Nephron progenitor cell (in vitro differentiated cells): ENCODE measurements at regions not wholly inside any gene's neighbourhood (a gene's known extent, or its start where the extent isn't known, plus 50 kb on each side); places are given as distances from the start of the nearest gene placed in this dataset.

Experiments used
- DNase-seq: peaks from one replicate; pipeline ENCODE4 v3.0.0; 2021
- H3K27ac Mint-ChIP-seq: 2 replicates; pipeline ENCODE4 v1.8.0; 2021; ENCODE audit warnings: mild to moderate bottlenecking, moderate library complexity, mixed read lengths
- H3K27me3 Mint-ChIP-seq: 2 replicates; pipeline ENCODE4 v1.8.0; 2021; ENCODE audit warnings: mild to moderate bottlenecking, low read depth, mixed read lengths; ENCODE audit not compliant: poor library complexity
- H3K36me3 Mint-ChIP-seq: 2 replicates; pipeline ENCODE4 v1.8.0; 2021; ENCODE audit warnings: low read depth, mixed read lengths
- H3K4me1 Mint-ChIP-seq: 2 replicates; pipeline ENCODE4 v1.8.0; 2021; ENCODE audit warnings: mixed read lengths
- H3K4me3 Mint-ChIP-seq: 2 replicates; pipeline ENCODE4 v1.8.0; 2021; ENCODE audit warnings: mild to moderate bottlenecking, moderate library complexity, mixed read lengths
- H3K9me3 Mint-ChIP-seq: 2 replicates; pipeline ENCODE4 v1.8.0; 2021; ENCODE audit warnings: mild to moderate bottlenecking, moderate library complexity, mixed read lengths
- TF ChIP-seq, protein P1 (sequence below): fragments of 200-600 bp; sonication (generic); IDR thresholded peaks from 2 replicates; pipeline ENCODE4 v1.5.0; 2021; ENCODE audit warnings: antibody characterized with exemption

DNA sequence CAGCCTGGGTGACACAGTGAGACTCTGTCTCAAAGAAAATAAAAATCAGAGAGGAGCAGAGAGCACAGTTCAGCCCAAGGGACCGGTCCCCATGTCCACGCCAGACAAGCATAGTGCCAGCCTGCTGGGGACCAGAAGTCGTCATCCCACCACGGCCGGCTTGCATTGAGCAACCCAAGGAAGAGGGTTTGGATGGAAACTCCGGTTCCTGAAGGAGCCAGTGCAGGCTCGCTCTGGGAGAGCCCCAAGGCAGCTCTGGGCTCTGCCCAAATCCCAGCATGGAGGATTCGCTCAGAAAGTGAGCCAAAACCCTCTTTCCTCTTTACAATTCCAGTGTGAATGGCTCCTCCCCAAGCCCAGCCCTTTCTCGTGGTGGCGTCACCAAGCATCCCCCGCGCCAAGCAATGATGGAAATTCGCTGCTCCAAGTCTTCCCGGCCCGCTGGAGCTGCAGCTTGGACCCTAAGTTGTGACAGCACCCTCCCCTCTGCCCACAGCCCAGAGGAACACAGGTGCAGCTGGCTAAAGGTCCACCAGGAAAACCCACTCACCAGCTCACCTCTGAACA is 64.1 kb upstream of the SLC25A33 start:
- Mint-ChIP-seq H3K4me1 (peaks cover 6% of the 10 kb centered on the region), H3K27me3 (peaks cover 18% of the 10 kb centered on the region), H3K4me3 (no peak overlapping the region), H3K36me3 (no peaks in the 10 kb centered on the region), H3K9me3 (no peaks in the 10 kb centered on the region), H3K27ac (no peak overlapping the region)
- DNase-seq = no peak
- TF ChIP-seq, protein P1, sequence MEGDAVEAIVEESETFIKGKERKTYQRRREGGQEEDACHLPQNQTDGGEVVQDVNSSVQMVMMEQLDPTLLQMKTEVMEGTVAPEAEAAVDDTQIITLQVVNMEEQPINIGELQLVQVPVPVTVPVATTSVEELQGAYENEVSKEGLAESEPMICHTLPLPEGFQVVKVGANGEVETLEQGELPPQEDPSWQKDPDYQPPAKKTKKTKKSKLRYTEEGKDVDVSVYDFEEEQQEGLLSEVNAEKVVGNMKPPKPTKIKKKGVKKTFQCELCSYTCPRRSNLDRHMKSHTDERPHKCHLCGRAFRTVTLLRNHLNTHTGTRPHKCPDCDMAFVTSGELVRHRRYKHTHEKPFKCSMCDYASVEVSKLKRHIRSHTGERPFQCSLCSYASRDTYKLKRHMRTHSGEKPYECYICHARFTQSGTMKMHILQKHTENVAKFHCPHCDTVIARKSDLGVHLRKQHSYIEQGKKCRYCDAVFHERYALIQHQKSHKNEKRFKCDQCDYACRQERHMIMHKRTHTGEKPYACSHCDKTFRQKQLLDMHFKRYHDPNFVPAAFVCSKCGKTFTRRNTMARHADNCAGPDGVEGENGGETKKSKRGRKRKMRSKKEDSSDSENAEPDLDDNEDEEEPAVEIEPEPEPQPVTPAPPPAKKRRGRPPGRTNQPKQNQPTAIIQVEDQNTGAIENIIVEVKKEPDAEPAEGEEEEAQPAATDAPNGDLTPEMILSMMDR = no peak

DNA sequence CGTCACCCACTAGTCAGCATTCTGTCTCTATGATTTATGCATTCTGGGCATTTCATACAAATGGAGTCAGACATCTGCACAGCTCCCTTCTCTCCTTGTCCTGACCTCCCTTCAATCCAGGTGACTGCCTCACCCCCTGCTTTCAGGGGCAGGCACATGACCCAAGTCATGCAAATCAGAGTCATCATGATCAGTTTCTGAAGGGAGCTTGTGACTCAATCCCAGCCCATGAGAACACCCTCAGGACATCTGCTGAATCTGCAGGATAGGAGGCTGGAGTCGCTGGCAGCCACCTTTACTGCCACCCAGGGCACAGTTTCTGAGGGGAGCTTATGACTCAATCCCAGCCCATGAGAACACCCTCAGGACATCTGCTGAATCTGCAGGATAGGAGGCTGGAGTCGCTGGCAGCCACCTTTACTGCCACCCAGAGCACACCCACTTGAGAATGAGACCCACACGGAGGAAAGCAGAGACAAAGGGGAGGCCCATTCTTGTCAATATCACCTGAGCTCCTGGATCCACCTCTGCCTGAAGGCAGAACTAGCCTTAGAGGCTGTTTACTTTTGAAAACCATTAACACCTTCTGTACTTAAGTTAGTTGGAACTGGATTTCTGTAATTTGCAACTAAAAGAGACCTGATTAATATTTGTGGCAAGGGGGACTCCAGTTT is 62.3 kb upstream of the SLC25A33 start:
- no peaks in the 10 kb centered on the region for H3K9me3 Mint-ChIP-seq
- TF ChIP-seq, protein P1 = no peak
- H3K4me3 Mint-ChIP-seq = no peak overlapping the region
- H3K36me3 Mint-ChIP-seq = no peaks in the 10 kb centered on the region
- no peak for DNase-seq
- H3K27ac Mint-ChIP-seq = peak overlapping the region; percentile 16
- H3K27me3 Mint-ChIP-seq = peaks cover 7% of the 10 kb centered on the region
- H3K4me1 Mint-ChIP-seq = peaks cover 6% of the 10 kb centered on the region

DNA sequence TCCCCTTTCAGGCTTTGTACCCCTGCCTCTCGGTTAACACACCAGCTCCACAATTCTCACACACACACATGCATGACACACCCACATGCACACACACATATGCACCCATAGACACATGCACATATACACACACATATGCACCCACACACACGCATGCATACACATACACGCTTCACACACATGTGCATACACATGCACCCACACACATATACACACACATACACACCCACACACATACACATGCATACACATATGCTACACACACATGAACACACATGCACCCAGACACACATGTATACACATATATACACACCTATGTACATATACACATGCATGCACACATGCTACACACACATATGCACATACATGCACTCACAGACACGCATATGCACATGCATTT is 61.7 kb upstream of the SLC25A33 start:
- Mint-ChIP-seq H3K36me3 (no peaks in the 10 kb centered on the region), H3K27ac (no peak overlapping the region), H3K4me1 (peaks cover 10% of the 10 kb centered on the region)

DNA sequence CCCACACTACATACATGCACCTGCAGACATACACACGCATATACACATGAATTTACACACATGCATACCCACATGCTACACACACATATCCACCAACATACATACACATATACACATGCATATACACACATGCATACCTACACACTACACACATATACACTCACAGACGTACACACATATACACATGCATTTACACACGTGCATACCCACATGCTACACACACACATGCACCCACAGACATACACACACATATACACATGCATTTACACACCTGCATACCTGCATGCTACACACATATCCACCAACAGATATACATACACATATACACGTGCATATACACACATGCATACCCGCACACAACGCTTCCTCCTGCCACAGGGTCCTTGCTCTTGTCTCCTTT is 61.2 kb upstream of the SLC25A33 start:
- no peak for DNase-seq
- Mint-ChIP-seq H3K27ac (no peak overlapping the region), H3K4me1 (peaks cover 15% of the 10 kb centered on the region), H3K36me3 (no peaks in the 10 kb centered on the region), H3K9me3 (no peaks in the 10 kb centered on the region), H3K27me3 (peaks cover 6% of the 10 kb centered on the region), H3K4me3 (no peak overlapping the region)
- TF ChIP-seq, protein P1 = no peak

More for the DNA sequence above, 61.7 kb upstream of the SLC25A33 start:
- Mint-ChIP-seq H3K9me3 (no peaks in the 10 kb centered on the region), H3K4me3 (no peak overlapping the region), H3K27me3 (peaks cover 6% of the 10 kb centered on the region)
- TF ChIP-seq, protein P1 = no peak
- DNase-seq = no peak

DNA sequence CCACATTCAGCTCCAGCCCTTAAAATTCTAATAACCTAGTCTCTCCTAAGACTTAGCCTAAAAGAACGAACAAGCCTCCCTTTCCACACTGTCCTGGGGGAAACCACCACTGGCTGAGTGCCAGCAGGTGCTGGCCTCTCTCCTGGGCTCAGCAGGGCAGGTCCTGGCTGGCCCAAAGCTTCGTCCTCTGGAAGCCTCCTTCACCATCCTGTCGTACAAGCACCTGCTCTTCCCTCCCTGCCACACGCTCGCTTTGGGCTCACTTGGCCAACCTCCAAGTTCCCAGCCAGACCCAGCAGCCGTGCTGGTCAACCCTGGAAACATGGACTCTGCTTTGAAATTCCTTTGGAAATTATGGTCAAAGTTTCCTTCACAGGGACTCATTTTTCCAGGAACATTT is 58.2 kb upstream of the SLC25A33 start:
- Mint-ChIP-seq H3K4me1 (peaks cover 34% of the 10 kb centered on the region), H3K4me3 (no peak overlapping the region), H3K9me3 (no peaks in the 10 kb centered on the region), H3K36me3 (no peaks in the 10 kb centered on the region), H3K27ac (no peak overlapping the region), H3K27me3 (peaks cover 8% of the 10 kb centered on the region)
- no peak for DNase-seq
- TF ChIP-seq, protein P1 = no peak

DNA sequence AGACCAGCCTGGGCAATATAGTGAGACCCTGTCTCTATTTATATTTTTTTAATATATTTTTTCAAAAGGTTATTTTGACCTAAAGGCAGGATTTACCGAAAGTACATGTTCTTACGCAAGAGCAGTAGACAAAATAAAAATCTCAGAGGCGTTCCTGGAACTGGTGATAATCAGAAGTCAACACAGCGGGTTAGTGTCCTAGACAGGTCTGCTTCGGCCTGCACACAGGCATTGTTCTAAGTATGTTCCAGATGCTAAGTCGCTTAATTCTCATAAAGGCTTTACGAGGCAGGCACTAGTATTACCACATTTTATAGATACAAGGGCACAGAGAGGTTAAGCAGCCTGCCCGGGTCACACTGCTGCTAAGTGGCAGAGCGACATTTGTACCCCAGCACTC is 56.9 kb upstream of the SLC25A33 start:
- H3K27ac Mint-ChIP-seq = no peak overlapping the region
- H3K27me3 Mint-ChIP-seq = peaks cover 15% of the 10 kb centered on the region
- DNase-seq = no peak
- H3K4me3 Mint-ChIP-seq = no peak overlapping the region
- no peaks in the 10 kb centered on the region for H3K9me3 Mint-ChIP-seq
- H3K4me1 Mint-ChIP-seq = peaks cover 39% of the 10 kb centered on the region
- TF ChIP-seq, protein P1 = no peak
- H3K36me3 Mint-ChIP-seq = no peaks in the 10 kb centered on the region
